SJCRH30 (cell line): ENCODE measurements at regions not wholly inside any gene's neighbourhood (a gene's known extent, or its start where the extent isn't known, plus 50 kb on each side); places are given as distances from the start of the nearest gene placed in this dataset.

Experiments
- DNase-seq, 2 experiments: peaks; one replicate each; pipeline ENCODE4 v3.0.0-alpha.2; 2015 to 2020
- H3K27ac ChIP-seq: fragments of 250-450 bp; sonication (Bioruptor Pico); 2 replicates; pipeline ENCODE4 v1.5.1; 2020; ENCODE audit warnings: mild to moderate bottlenecking, moderate library complexity
- H3K27me3 ChIP-seq: fragments of 250-450 bp; sonication (Bioruptor Pico); 2 replicates; pipeline ENCODE4 v1.5.1; 2020; ENCODE audit warnings: mild to moderate bottlenecking, moderate library complexity
- H3K36me3 ChIP-seq: fragments of 250-450 bp; sonication (Bioruptor Pico); 2 replicates; pipeline ENCODE4 v1.5.1; 2020; ENCODE audit warnings: mild to moderate bottlenecking, moderate library complexity
- H3K4me1 ChIP-seq: fragments of 250-450 bp; sonication (Bioruptor Pico); 2 replicates; pipeline ENCODE4 v1.5.1; 2020; ENCODE audit warnings: mild to moderate bottlenecking, moderate library complexity
- H3K4me3 ChIP-seq: fragments of 250-450 bp; sonication (Bioruptor Pico); 2 replicates; pipeline ENCODE4 v1.5.1; 2020; ENCODE audit warnings: mild to moderate bottlenecking, moderate library complexity
- H3K9me3 ChIP-seq: fragments of 250-450 bp; sonication (Bioruptor Pico); replicated peaks from 2 replicates; pipeline ENCODE4 v1.5.1; 2020; ENCODE audit warnings: mild to moderate bottlenecking, moderate library complexity

DNA sequence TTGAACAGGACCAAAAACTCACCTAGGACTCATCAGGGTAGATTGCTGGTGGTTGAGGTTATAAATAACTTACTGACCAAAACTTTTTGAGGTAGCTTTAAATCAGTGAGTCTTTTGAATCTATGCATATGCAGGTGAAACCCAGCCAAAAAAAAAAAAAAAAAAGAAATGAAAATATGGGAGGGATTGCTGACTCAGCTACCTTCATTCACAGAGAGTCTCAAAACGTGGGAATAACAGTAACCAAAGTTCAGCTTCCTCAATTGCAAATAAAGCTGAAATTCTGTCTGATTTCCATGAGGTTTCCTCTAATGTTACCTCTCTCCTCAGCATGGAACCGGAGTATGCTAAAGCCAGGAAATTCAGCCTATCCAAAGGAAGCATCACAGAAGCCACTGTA, 95.2 kb upstream of the SEMA6D start:
- peaks cover 8% of the 10 kb centered on the region; the same call in 1 of the 2 replicates for H3K27me3 ChIP-seq
- no peaks in the 10 kb centered on the region for H3K36me3 ChIP-seq
- no peak for DNase-seq
- no peaks in the 10 kb centered on the region for H3K4me1 ChIP-seq
- H3K27ac ChIP-seq = no peak overlapping the region
- H3K4me3 ChIP-seq = no peak overlapping the region
- no peaks in the 10 kb centered on the region for H3K9me3 ChIP-seq

- Histone ChIP-seq H3K4me1 (no peaks in the 10 kb centered on the region), H3K36me3 (no peaks in the 10 kb centered on the region), H3K27ac (no peak overlapping the region), H3K4me3 (no peak overlapping the region), H3K9me3 (no peaks in the 10 kb centered on the region), H3K27me3 (peaks cover 8% of the 10 kb centered on the region; the same call in 1 of the 2 replicates)
- no peak for DNase-seq
These were observed 92.8 kb upstream of the SEMA6D start for GRCh38 chr15:47624503-47624902.

GRCh38 chr15:47639042-47639441, 78.3 kb upstream of the SEMA6D start:
- no peaks in the 10 kb centered on the region for H3K36me3 ChIP-seq
- no peak for DNase-seq
- 0 out of 2 replicates have a peak, but pooled peaks cover 5% of the 10 kb centered on the region for H3K27me3 ChIP-seq
- H3K9me3 ChIP-seq = no peaks in the 10 kb centered on the region
- H3K4me1 ChIP-seq = no peaks in the 10 kb centered on the region
- no peak overlapping the region for H3K4me3 ChIP-seq
- H3K27ac ChIP-seq = no peak overlapping the region

- no peak overlapping the region for H3K27ac ChIP-seq
- no peaks in the 10 kb centered on the region for H3K9me3 ChIP-seq
- no peaks in the 10 kb centered on the region for H3K4me1 ChIP-seq
- H3K4me3 ChIP-seq = no peak overlapping the region
- no peak for DNase-seq
- no peaks in the 10 kb centered on the region for H3K36me3 ChIP-seq
- 0 out of 2 replicates have a peak, but pooled peaks cover 5% of the 10 kb centered on the region for H3K27me3 ChIP-seq
These were observed 77.2 kb upstream of the SEMA6D start for GRCh38 chr15:47640079-47640478.

GRCh38 chr15:47640901-47641300, 76.4 kb upstream of the SEMA6D start:
- Histone ChIP-seq H3K36me3 (no peaks in the 10 kb centered on the region), H3K9me3 (no peaks in the 10 kb centered on the region), H3K27me3 (0 out of 2 replicates have a peak, but pooled peaks cover 5% of the 10 kb centered on the region), H3K27ac (no peak overlapping the region), H3K4me1 (no peaks in the 10 kb centered on the region), H3K4me3 (no peak overlapping the region)
- no peak for DNase-seq

DNA sequence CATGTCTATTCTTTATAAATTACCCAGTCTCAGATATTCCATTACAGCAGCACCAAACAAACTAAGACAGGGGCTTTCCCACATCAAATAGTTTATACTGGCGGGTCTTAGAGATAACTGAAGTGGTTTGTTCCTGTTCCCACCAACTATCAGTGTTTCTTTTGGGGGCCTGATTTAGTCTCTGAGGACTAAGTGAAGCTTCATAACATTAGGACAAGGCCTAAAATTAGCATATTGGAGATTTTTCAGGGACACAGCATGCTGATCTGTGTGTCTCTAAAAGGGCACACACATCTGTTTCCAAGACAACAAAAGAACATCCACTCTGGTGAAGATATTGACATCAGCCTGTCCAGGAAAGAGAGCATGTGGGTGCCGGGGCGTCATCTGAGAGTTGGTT, 72.6 kb upstream of the SEMA6D start:
- H3K4me1 ChIP-seq = no peaks in the 10 kb centered on the region

DNA sequence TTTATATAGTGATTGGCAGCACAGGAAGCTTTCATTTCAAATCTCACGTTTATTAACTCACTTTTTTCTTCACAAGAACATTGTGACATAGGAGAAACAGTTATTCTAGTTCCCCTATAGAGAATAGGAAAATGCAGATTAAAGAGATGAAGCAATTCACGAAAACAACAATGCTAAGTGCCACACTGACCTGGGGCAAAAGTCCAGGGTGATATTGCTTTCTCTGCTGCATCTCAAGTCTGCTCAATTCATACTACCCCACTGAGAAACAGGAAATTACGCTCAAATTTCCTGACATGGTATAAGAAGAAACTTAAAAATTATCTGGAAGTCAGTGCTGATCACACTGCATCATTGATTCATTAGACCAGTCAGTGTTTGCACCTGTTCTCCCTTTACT, 66.7 kb upstream of the SEMA6D start:
- H3K4me3 ChIP-seq = no peak overlapping the region
- no peaks in the 10 kb centered on the region for H3K9me3 ChIP-seq
- DNase-seq = no peak
- H3K36me3 ChIP-seq = no peaks in the 10 kb centered on the region
- no peaks in the 10 kb centered on the region; the same call in 1 of the 2 replicates for H3K27me3 ChIP-seq
- no peak overlapping the region for H3K27ac ChIP-seq
- H3K4me1 ChIP-seq = no peaks in the 10 kb centered on the region

More for the DNA sequence above, 72.6 kb upstream of the SEMA6D start:
- no peaks in the 10 kb centered on the region for H3K9me3 ChIP-seq
- no peak overlapping the region for H3K27ac ChIP-seq
- no peak for DNase-seq
- peaks cover 5% of the 10 kb centered on the region; the same call in 1 of the 2 replicates for H3K27me3 ChIP-seq
- no peaks in the 10 kb centered on the region for H3K36me3 ChIP-seq
- no peak overlapping the region for H3K4me3 ChIP-seq

- no peaks in the 10 kb centered on the region; the same call in 1 of the 2 replicates for H3K27me3 ChIP-seq
- no peaks in the 10 kb centered on the region for H3K4me1 ChIP-seq
- DNase-seq = peak; percentile 3 to 24
- no peaks in the 10 kb centered on the region for H3K9me3 ChIP-seq
- no peaks in the 10 kb centered on the region for H3K36me3 ChIP-seq
- H3K27ac ChIP-seq = no peak overlapping the region
- H3K4me3 ChIP-seq = no peak overlapping the region
These were observed 65.0 kb upstream of the SEMA6D start for GRCh38 chr15:47652328-47652727.

DNA sequence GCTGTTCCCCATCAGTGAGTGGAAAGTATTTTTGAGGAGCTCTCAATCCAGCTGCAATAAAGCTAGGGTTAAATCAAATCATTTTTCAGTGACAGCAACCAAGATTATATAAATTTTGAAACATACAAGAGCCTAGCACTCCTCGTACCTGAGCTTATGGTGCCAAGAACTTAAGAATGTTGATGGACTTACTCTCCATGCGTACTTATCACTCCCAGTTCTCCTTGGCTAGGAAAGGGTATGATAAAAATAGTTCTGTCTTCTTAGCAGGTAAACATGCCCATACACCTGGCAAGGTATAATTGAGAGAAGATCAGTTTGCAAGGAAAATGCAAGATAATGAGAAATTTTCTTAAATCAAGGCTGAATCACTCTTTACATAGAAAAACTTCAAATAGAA, 64.5 kb upstream of the SEMA6D start:
- H3K9me3 ChIP-seq = no peaks in the 10 kb centered on the region
- no peak overlapping the region for H3K4me3 ChIP-seq

DNA sequence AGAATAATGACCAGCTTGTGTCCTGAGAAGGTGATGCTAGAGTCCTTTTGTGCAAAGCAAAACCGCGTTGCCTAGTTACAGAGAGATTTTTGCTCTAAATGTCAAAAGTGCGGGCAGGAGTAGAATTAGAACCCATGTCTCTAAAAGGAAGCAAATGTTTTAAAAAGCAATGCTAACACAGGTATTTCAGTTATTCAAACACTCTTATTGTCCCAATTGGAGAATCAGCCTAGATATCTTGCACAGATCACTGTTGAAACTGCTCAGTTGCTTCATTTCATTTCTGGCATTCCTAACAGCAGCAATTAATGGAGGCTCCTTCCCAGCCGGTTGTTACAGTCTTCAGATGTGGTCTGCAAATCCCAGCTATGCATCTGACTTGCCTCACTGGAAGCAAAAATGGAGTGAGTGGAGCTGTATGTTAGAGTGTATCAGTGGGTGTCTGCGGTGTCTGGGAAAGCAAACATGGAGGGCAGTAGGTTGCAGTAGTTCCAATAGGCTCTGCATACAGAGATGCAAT, 55.6 kb upstream of the SEMA6D start:
- no peak overlapping the region for H3K4me3 ChIP-seq
- H3K4me1 ChIP-seq = no peaks in the 10 kb centered on the region
- no peaks in the 10 kb centered on the region for H3K9me3 ChIP-seq
- H3K27me3 ChIP-seq = no peaks in the 10 kb centered on the region
- no peak overlapping the region for H3K27ac ChIP-seq
- no peaks in the 10 kb centered on the region; the same call in 1 of the 2 replicates for H3K36me3 ChIP-seq
- no peak for DNase-seq

More for the DNA sequence above, 64.5 kb upstream of the SEMA6D start:
- Histone ChIP-seq H3K4me1 (no peaks in the 10 kb centered on the region), H3K36me3 (no peaks in the 10 kb centered on the region), H3K27me3 (no peaks in the 10 kb centered on the region; the same call in 1 of the 2 replicates), H3K27ac (no peak overlapping the region)
- DNase-seq = no peak

GRCh38 chr15:47663101-47663500, 54.2 kb upstream of the SEMA6D start:
- Histone ChIP-seq H3K4me1 (no peaks in the 10 kb centered on the region), H3K36me3 (no peaks in the 10 kb centered on the region; the same call in 1 of the 2 replicates), H3K9me3 (no peaks in the 10 kb centered on the region), H3K27ac (no peak overlapping the region), H3K4me3 (no peak overlapping the region), H3K27me3 (no peaks in the 10 kb centered on the region)
- DNase-seq = no peak
